DOHH2 (cell line): ENCODE measurements at regions not wholly inside any gene's neighbourhood (a gene's known extent, or its start where the extent isn't known, plus 50 kb on each side); places are given as distances from the start of the nearest gene placed in this dataset.

Experiments
- H3F3A ChIP-seq: fragments of 200-600 bp; sonication (generic), shearing (Covaris generic); 2 replicates; pipeline ENCODE4 v1.6.0; 2016; ENCODE audit warnings: antibody characterized with exemption, mild to moderate bottlenecking; ENCODE audit not compliant: control insufficient read depth, insufficient read depth
- H3K27ac ChIP-seq: fragments of 200-600 bp; sonication (generic); 2 replicates; pipeline ENCODE4 v1.5.1; 2014; ENCODE audit warnings: low read depth, mild to moderate bottlenecking, low read length, moderate library complexity
- H3K27me3 ChIP-seq: fragments of 200-600 bp; sonication (generic); 2 replicates; pipeline ENCODE4 v1.6.1; 2014; ENCODE audit warnings: mild to moderate bottlenecking, low read length, mixed read lengths; ENCODE audit not compliant: control insufficient read depth
- H3K36me3 ChIP-seq: fragments of 200-600 bp; sonication (generic); 2 replicates; pipeline ENCODE4 v1.6.1; 2014; ENCODE audit warnings: mild to moderate bottlenecking, low read length, moderate library complexity, mixed read lengths; ENCODE audit not compliant: control insufficient read depth
- H3K4me1 ChIP-seq: fragments of 200-600 bp; sonication (generic); 2 replicates; pipeline ENCODE4 v1.6.1; 2014; ENCODE audit warnings: mild to moderate bottlenecking, low read length, mixed read lengths; ENCODE audit not compliant: control insufficient read depth
- H3K4me2 ChIP-seq: fragments of 200-600 bp; sonication (generic); 2 replicates; pipeline ENCODE4 v1.6.0; 2014; ENCODE audit warnings: mild to moderate bottlenecking, low read length, moderate library complexity
- H3K4me3 ChIP-seq: fragments of 200-600 bp; sonication (generic); 2 replicates; pipeline ENCODE4 v1.5.1; 2014; ENCODE audit warnings: mild to moderate bottlenecking, low read length, mixed read lengths
- H3K79me2 ChIP-seq: fragments of 200-600 bp; sonication (generic); 2 replicates; pipeline ENCODE4 v1.6.1; 2014; ENCODE audit warnings: mild to moderate bottlenecking, low read length, mixed read lengths; ENCODE audit not compliant: control insufficient read depth
- H3K9me2 ChIP-seq: fragments of 200-600 bp; sonication (generic); replicated peaks from 2 replicates; pipeline ENCODE4 v1.6.1; 2014; ENCODE audit warnings: mild to moderate bottlenecking, low read length, mixed read lengths; ENCODE audit not compliant: control insufficient read depth
- H3K9me3 ChIP-seq: fragments of 200-600 bp; sonication (generic); 2 replicates; pipeline ENCODE4 v1.6.1; 2014; ENCODE audit warnings: antibody characterized with exemption, low read length, mixed read lengths; ENCODE audit not compliant: control insufficient read depth, insufficient read depth
- H4K20me1 ChIP-seq: fragments of 200-600 bp; sonication (generic); 2 replicates; pipeline ENCODE4 v1.6.0; 2014; ENCODE audit warnings: low read depth, mild to moderate bottlenecking, antibody characterized with exemption, low read length, moderate library complexity; ENCODE audit not compliant: control insufficient read depth, insufficient read depth
- CTCF ChIP-seq: fragments of 200-600 bp; sonication (generic); IDR thresholded peaks from one replicate; pipeline ENCODE4 v1.5.1; 2014; ENCODE audit warnings: antibody characterized with exemption, mild to moderate bottlenecking, low read depth, low read length; ENCODE audit not compliant: poor library complexity, severe bottlenecking
- EZH2phosphoT487 ChIP-seq: fragments of 200-600 bp; sonication (generic); IDR thresholded peaks from 2 replicates; pipeline ENCODE4 v1.6.1; 2017; ENCODE audit warnings: borderline replicate concordance, mild to moderate bottlenecking, antibody characterized with exemption, low read length, moderate library complexity, mixed read lengths

DNA sequence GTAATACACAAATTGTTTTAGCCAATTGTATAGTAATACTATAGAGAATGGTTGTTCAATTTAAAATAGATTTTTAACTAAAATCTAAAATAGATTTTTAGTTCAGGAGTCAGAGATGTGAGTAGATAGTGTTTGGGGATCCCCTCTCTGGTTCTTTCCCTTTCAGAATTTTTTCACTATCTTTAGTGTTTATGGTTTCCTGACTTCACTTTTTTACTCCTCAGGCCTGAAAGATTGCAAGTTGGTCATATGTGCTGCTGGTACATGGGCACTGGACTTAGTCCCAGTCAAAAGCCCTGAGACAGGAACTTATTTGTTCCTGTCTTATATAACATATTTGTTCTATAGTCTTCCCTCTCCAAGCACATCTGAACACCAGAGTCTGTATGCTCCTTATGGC, 96.8 kb upstream of the ATP1B1 start:
- no peaks in the 10 kb centered on the region for H3K79me2 ChIP-seq
- H3K36me3 ChIP-seq = no peaks in the 10 kb centered on the region
- no peak overlapping the region for H3K4me3 ChIP-seq
- H3K27ac ChIP-seq = no peak overlapping the region
- no peaks in the 10 kb centered on the region for H3F3A ChIP-seq
- no peak for TF ChIP-seq EZH2phosphoT487
- H4K20me1 ChIP-seq = no peaks in the 10 kb centered on the region
- H3K27me3 ChIP-seq = no peaks in the 10 kb centered on the region; the same call in 1 of the 2 replicates
- no peak overlapping the region for H3K4me2 ChIP-seq
- H3K9me3 ChIP-seq = no peaks in the 10 kb centered on the region
- no peaks in the 10 kb centered on the region; the same call in 1 of the 2 replicates for H3K9me2 ChIP-seq
- H3K4me1 ChIP-seq = no peaks in the 10 kb centered on the region

DNA sequence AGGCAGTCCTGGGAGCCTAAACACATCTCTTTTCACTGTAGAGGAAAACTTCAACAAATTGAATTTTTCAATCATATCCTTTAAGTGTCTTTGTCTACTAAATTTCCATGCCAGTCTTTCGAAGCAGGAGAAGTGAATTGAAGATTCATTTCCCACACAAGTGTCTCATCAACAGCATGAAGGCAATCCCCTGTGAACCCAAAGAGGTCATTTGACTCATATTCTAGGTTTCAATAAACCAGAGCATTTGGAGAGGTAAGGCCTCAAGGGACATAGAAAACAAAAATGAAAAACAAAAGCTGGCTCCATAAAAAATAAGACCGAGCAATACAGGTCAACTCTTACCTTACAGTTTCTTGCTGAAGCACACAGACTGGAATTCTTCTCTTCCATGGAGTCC, 94.1 kb upstream of the ATP1B1 start:
- H3K9me2 ChIP-seq = no peaks in the 10 kb centered on the region; the same call in 1 of the 2 replicates
- no peak overlapping the region for H3K4me2 ChIP-seq
- H3K9me3 ChIP-seq = no peaks in the 10 kb centered on the region
- no peaks in the 10 kb centered on the region for H3K4me1 ChIP-seq
- H3K79me2 ChIP-seq = no peaks in the 10 kb centered on the region
- no peaks in the 10 kb centered on the region for H3K36me3 ChIP-seq
- H3K27me3 ChIP-seq = no peaks in the 10 kb centered on the region; the same call in 1 of the 2 replicates
- no peaks in the 10 kb centered on the region for H3F3A ChIP-seq
- no peak overlapping the region for H3K27ac ChIP-seq
- H4K20me1 ChIP-seq = no peaks in the 10 kb centered on the region
- TF ChIP-seq EZH2phosphoT487 (no peak), CTCF (no peak)
- no peak overlapping the region for H3K4me3 ChIP-seq

DNA sequence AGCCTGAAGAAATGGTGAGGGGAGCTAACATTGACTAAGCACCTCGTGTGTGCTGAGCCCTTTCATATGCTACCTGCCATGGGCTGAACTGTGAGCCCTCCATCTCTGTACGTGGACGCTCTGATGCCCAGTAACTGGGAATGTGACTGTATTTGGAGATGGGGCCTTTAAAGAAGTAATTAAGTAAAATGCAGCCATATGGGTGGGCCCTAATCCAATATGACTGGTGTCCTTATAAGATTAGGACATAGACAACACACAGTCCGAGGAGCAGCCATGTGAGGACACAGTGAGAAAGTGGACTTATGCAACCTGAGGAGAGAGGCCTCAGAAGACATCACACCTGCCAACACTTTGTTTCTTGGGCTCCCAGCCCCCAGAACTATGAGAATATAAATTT, 92.7 kb upstream of the ATP1B1 start:
- no peak overlapping the region for H3K4me3 ChIP-seq
- H3F3A ChIP-seq = no peaks in the 10 kb centered on the region
- no peaks in the 10 kb centered on the region; the same call in 1 of the 2 replicates for H3K9me2 ChIP-seq
- no peaks in the 10 kb centered on the region for H3K79me2 ChIP-seq
- no peaks in the 10 kb centered on the region; the same call in 1 of the 2 replicates for H3K27me3 ChIP-seq
- no peaks in the 10 kb centered on the region for H3K36me3 ChIP-seq
- TF ChIP-seq CTCF (no peak), EZH2phosphoT487 (no peak)
- H3K4me1 ChIP-seq = no peaks in the 10 kb centered on the region
- H3K27ac ChIP-seq = no peak overlapping the region
- no peaks in the 10 kb centered on the region for H4K20me1 ChIP-seq
- H3K9me3 ChIP-seq = no peaks in the 10 kb centered on the region
- H3K4me2 ChIP-seq = no peak overlapping the region

DNA sequence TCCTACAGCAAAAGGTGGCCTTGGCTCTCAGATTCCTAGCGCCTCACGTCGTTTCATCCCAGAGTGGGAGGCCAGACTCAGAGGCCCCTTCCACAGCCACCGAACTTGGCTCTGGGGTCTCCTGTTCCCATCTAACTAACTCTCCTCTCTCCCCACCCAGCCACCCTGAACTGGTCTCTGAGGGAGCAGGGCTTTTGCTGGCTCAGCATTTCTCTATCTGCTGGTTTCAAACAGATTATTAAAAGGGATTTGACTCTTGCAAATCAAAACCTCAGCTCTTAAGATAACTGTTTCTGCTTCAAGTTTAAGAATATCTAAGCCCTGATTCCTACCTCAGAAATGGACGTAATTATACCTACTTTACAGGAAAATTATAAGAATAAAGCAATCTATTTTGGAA, 91.0 kb upstream of the ATP1B1 start:
- no peaks in the 10 kb centered on the region for H3F3A ChIP-seq
- TF ChIP-seq CTCF (no peak), EZH2phosphoT487 (no peak)
- H3K9me3 ChIP-seq = no peaks in the 10 kb centered on the region
- H3K79me2 ChIP-seq = no peaks in the 10 kb centered on the region
- H3K4me1 ChIP-seq = no peaks in the 10 kb centered on the region
- H3K27me3 ChIP-seq = no peaks in the 10 kb centered on the region; the same call in 1 of the 2 replicates
- no peaks in the 10 kb centered on the region for H4K20me1 ChIP-seq
- no peaks in the 10 kb centered on the region for H3K36me3 ChIP-seq
- no peak overlapping the region for H3K27ac ChIP-seq
- H3K4me2 ChIP-seq = no peak overlapping the region
- H3K4me3 ChIP-seq = no peak overlapping the region
- H3K9me2 ChIP-seq = no peaks in the 10 kb centered on the region
